CD14-positive monocyte (primary cell): ENCODE measurements at regions not wholly inside any gene's neighbourhood (a gene's known extent, or its start where the extent isn't known, plus 50 kb on each side); places are given as distances from the start of the nearest gene placed in this dataset.

Experiments used
- DNase-seq, 3 donors: peaks; one replicate each; pipeline ENCODE4 v3.0.0-alpha.2; 2011 to 2022
- H2AFZ ChIP-seq: 2 replicates; pipeline ENCODE4 v1.6.0; 2012; ENCODE audit warnings: mild to moderate bottlenecking, low read depth, low read length, inconsistent platforms; ENCODE audit not compliant: insufficient read depth, poor library complexity, severe bottlenecking
- H3K27ac ChIP-seq, 2 donors: 1 replicate in 1 of 2; 2 replicates in 1 of 2; pipeline ENCODE4 v1.5.1; 2012 to 2013; ENCODE audit warnings: low read length in 2 of 2, control low read depth in 1 of 2, inconsistent platforms in 1 of 2, low read depth in 1 of 2, mild to moderate bottlenecking in 1 of 2
- H3K27me3 ChIP-seq, 2 donors: one replicate each; pipeline versions ENCODE4 v1.6.0 to v1.6.1; 2011 to 2013; ENCODE audit warnings: low read length in 2 of 2; ENCODE audit not compliant: control insufficient read depth in 2 of 2, insufficient read depth in 2 of 2
- H3K36me3 ChIP-seq, 2 donors: replicated peaks in 1 of 2; 1 replicate in 1 of 2; 2 replicates in 1 of 2; pipeline versions ENCODE4 v1.5.1 to v1.6.1; 2012 to 2013; ENCODE audit warnings: low read length in 2 of 2, control low read depth in 1 of 2, inconsistent platforms in 1 of 2, mild to moderate bottlenecking in 1 of 2; ENCODE audit not compliant: insufficient read depth in 2 of 2, control insufficient read depth in 1 of 2
- H3K4me1 ChIP-seq, 2 donors: 1 replicate in 1 of 2; 2 replicates in 1 of 2; pipeline versions ENCODE4 v1.5.1 to v1.6.1; 2012 to 2013; ENCODE audit warnings: low read length in 2 of 2, control low read depth in 1 of 2, inconsistent platforms in 1 of 2, mild to moderate bottlenecking in 1 of 2, moderate library complexity in 1 of 2; ENCODE audit not compliant: insufficient read depth in 2 of 2, control insufficient read depth in 1 of 2
- H3K4me2 ChIP-seq: replicated peaks from 2 replicates; pipeline ENCODE3; 2012; ENCODE audit warnings: low read length, moderate library complexity, mild to moderate bottlenecking; ENCODE audit not compliant: poor library complexity, severe bottlenecking; ENCODE audit errors: extremely low read depth
- H3K4me3 ChIP-seq, 3 experiments: fragments of 200-600 bp in 1 of 3; sonication (generic) in 1 of 3; replicated peaks in 1 of 3; 1 replicate in 2 of 3; 2 replicates in 1 of 3; pipeline ENCODE4 v1.5.1; 2011 to 2013; ENCODE audit warnings: low read length in 3 of 3, mild to moderate bottlenecking in 3 of 3, control low read depth in 2 of 3, low read depth in 2 of 3, inconsistent platforms in 1 of 3, moderate library complexity in 1 of 3
- H3K79me2 ChIP-seq: 2 replicates; pipeline ENCODE4 v1.6.0; 2012; ENCODE audit warnings: mild to moderate bottlenecking, control low read depth, inconsistent platforms, low read length, moderate library complexity; ENCODE audit not compliant: insufficient read depth
- H3K9ac ChIP-seq: 2 replicates; pipeline ENCODE4 v1.6.0; 2017; ENCODE audit warnings: low read length, mild to moderate bottlenecking; ENCODE audit not compliant: insufficient read depth, poor library complexity, severe bottlenecking
- H3K9me3 ChIP-seq, 2 donors: replicated peaks in 1 of 2; 1 replicate in 1 of 2; 2 replicates in 1 of 2; pipeline versions ENCODE4 v1.5.1 to v1.6.1; 2012 to 2013; ENCODE audit warnings: low read length in 2 of 2, control low read depth in 1 of 2; ENCODE audit not compliant: control insufficient read depth in 1 of 2, insufficient read depth in 1 of 2
- H4K20me1 ChIP-seq: 2 replicates; pipeline ENCODE4 v1.6.0; 2012; ENCODE audit warnings: mild to moderate bottlenecking, low read length, control low read depth, moderate library complexity; ENCODE audit not compliant: insufficient read depth
- H3K27ac Mint-ChIP-seq, 7 donors: one replicate each; pipeline ENCODE4 v1.8.0; 2020; ENCODE audit warnings: mild to moderate bottlenecking in 7 of 7, mixed read lengths in 7 of 7, moderate library complexity in 6 of 7, inconsistent platforms in 2 of 7
- H3K27me3 Mint-ChIP-seq, 3 donors: one replicate each; pipeline ENCODE4 v1.8.0; 2021 to 2022; ENCODE audit warnings: low read depth in 3 of 3, mild to moderate bottlenecking in 3 of 3, mixed read lengths in 3 of 3, moderate library complexity in 3 of 3, inconsistent platforms in 1 of 3
- H3K36me3 Mint-ChIP-seq, 2 donors: one replicate each; pipeline ENCODE4 v1.8.0; 2020; ENCODE audit warnings: mixed read lengths in 2 of 2, inconsistent platforms in 1 of 2, mild to moderate bottlenecking in 1 of 2
- H3K4me1 Mint-ChIP-seq: one replicate; pipeline ENCODE4 v1.8.0; 2020; ENCODE audit warnings: mild to moderate bottlenecking, mixed read lengths
- H3K4me3 Mint-ChIP-seq, 2 donors: one replicate each; pipeline ENCODE4 v1.8.0; 2020; ENCODE audit warnings: mild to moderate bottlenecking in 2 of 2, mixed read lengths in 2 of 2, moderate library complexity in 1 of 2
- H3K9me3 Mint-ChIP-seq, 7 donors: one replicate each; pipeline ENCODE4 v1.8.0; 2020 to 2022; ENCODE audit warnings: mixed read lengths in 7 of 7, mild to moderate bottlenecking in 6 of 7, moderate library complexity in 6 of 7, inconsistent platforms in 2 of 7
- CTCF ChIP-seq: fragments of 200-600 bp; IDR thresholded peaks from one replicate; pipeline ENCODE4 v1.8.0; 2022; ENCODE audit warnings: antibody characterized with exemption, mild to moderate bottlenecking
- WGBS: methylation state at CpG from one replicate; pipeline ENCODE4 v1.1.5; 2013; ENCODE audit warnings: missing lambda C conversion rate; ENCODE audit not compliant: insufficient coverage; 5-methylcytosine and 5-hydroxymethylcytosine counted together
- intact Hi-C, 2 donors: fragments of 100-400 bp; cut with micrococcal nuclease; formaldehyde crosslinking; loops; one replicate each; pipeline versions ENCODE4 v1.15.0 to v1.15.1; 2023

- TF ChIP-seq CTCF, result no peak
- no peak overlapping the region for H2AFZ ChIP-seq
- WGBS, result 100% methylated on average over 2 of the region's 4 CpGs
- peaks cover 4 to 8% of the 10 kb centered on the region in 2 donors for H3K27me3 ChIP-seq
- H3K27me3 Mint-ChIP-seq, result peaks cover 0 to 13% (median 2%) of the 10 kb centered on the region in 3 donors
- DNase-seq, result no peak
- no peak overlapping the region for H3K4me2 ChIP-seq
- no peak overlapping the region for H3K4me3 Mint-ChIP-seq
- H3K4me1 ChIP-seq, result no peaks in the 10 kb centered on the region
- no peak overlapping the region for H3K27ac Mint-ChIP-seq
- intact Hi-C loops, result no loop called here
- no peaks in the 10 kb centered on the region for H4K20me1 ChIP-seq
- H3K27ac ChIP-seq, result no peak overlapping the region
- no peak overlapping the region for H3K9ac ChIP-seq
- H3K79me2 ChIP-seq, result no peaks in the 10 kb centered on the region
- no peaks in the 10 kb centered on the region for H3K9me3 ChIP-seq
- H3K4me3 ChIP-seq, result no peak overlapping the region
- H3K36me3 Mint-ChIP-seq, result no peaks in the 10 kb centered on the region
- H3K4me1 Mint-ChIP-seq, result no peaks in the 10 kb centered on the region
- H3K9me3 Mint-ChIP-seq, result peaks cover 0 to 2% (median 0%) of the 10 kb centered on the region in 7 donors
- no peaks in the 10 kb centered on the region for H3K36me3 ChIP-seq
These were observed 68.8 kb downstream of the TRIL start for GRCh38 chr7:28889290-28889689.

- DNase-seq, result no peak
- Histone ChIP-seq H3K4me2 (no peak overlapping the region), H3K27ac (no peak overlapping the region), H3K27me3 (peaks cover 10 to 17% of the 10 kb centered on the region in 2 donors), H3K4me3 (no peak overlapping the region), H3K4me1 (no peaks in the 10 kb centered on the region), H3K36me3 (no peaks in the 10 kb centered on the region), H3K9me3 (no peaks in the 10 kb centered on the region), H3K9ac (no peak overlapping the region), H4K20me1 (no peaks in the 10 kb centered on the region), H3K79me2 (no peaks in the 10 kb centered on the region), H2AFZ (no peak overlapping the region)
- intact Hi-C loops, result no loop called here
- Mint-ChIP-seq H3K36me3 (no peaks in the 10 kb centered on the region), H3K27ac (no peak overlapping the region), H3K9me3 (peaks cover 0 to 5% (median 0%) of the 10 kb centered on the region in 7 donors), H3K4me3 (no peak overlapping the region), H3K27me3 (peaks cover 2 to 27% (median 9%) of the 10 kb centered on the region in 3 donors), H3K4me1 (no peaks in the 10 kb centered on the region)
- 94% methylated on average over 2 of the region's 2 CpGs for WGBS
- TF ChIP-seq CTCF, result no peak
These were observed 72.4 kb downstream of the TRIL start for GRCh38 chr7:28885771-28886170.
